SH-SY5Y (cell line): ENCODE measurements at regions not wholly inside any gene's neighbourhood (a gene's known extent, or its start where the extent isn't known, plus 50 kb on each side); places are given as distances from the start of the nearest gene placed in this dataset.
A peak's percentile ranks its signal among the peaks of the same experiment; 100 is the strongest.

Experiments used
- GATA2 ChIP-seq: IDR thresholded peaks from 2 replicates; pipeline ENCODE4 v1.6.1; 2011; ENCODE audit warnings: mild to moderate bottlenecking, low read depth, low read length
- GATA3 ChIP-seq: IDR thresholded peaks from 2 replicates; pipeline ENCODE4 v1.6.1; 2011; ENCODE audit warnings: low read depth, mild to moderate bottlenecking, low read length, moderate library complexity

- no peak for TF ChIP-seq GATA3
- TF ChIP-seq GATA2, result no peak
These were observed 146.7 kb upstream of the COL1A2 start for GRCh38 chr7:94247970-94248369.

- TF ChIP-seq GATA3, result no peak
- no peak for TF ChIP-seq GATA2
These were observed 145.1 kb upstream of the COL1A2 start for GRCh38 chr7:94249631-94250030.

- TF ChIP-seq GATA3 (no peak), GATA2 (no peak)
These were observed 144.6 kb upstream of the COL1A2 start for GRCh38 chr7:94250124-94250523.

- TF ChIP-seq GATA2, result peak; percentile 96
- TF ChIP-seq GATA3, result peak; percentile 86
These were observed 143.7 kb upstream of the COL1A2 start for GRCh38 chr7:94250987-94251386.

GRCh38 chr7:94252124-94252523 is 142.6 kb upstream of the COL1A2 start:
- no peak for TF ChIP-seq GATA2
- no peak for TF ChIP-seq GATA3

GRCh38 chr7:94252971-94253370 is 141.7 kb upstream of the COL1A2 start:
- TF ChIP-seq GATA2 (no peak), GATA3 (no peak)

GRCh38 chr7:94253686-94254085 is 141.0 kb upstream of the COL1A2 start:
- no peak for TF ChIP-seq GATA3
- no peak for TF ChIP-seq GATA2

- no peak for TF ChIP-seq GATA2
These were observed 136.0 kb upstream of the COL1A2 start for GRCh38 chr7:94258418-94259300.

- TF ChIP-seq GATA3 (no peak), GATA2 (no peak)
These were observed 133.6 kb upstream of the COL1A2 start for GRCh38 chr7:94261067-94261466.

- no peak for TF ChIP-seq GATA2
- TF ChIP-seq GATA3, result no peak
These were observed 129.9 kb upstream of the COL1A2 start for GRCh38 chr7:94264756-94265155.

GRCh38 chr7:94265456-94265855 is 129.2 kb upstream of the COL1A2 start:
- TF ChIP-seq GATA2 (no peak), GATA3 (no peak)

GRCh38 chr7:94266238-94266644 is 128.5 kb upstream of the COL1A2 start:
- TF ChIP-seq GATA3 (no peak), GATA2 (no peak)

GRCh38 chr7:94270772-94271171 is 123.9 kb upstream of the COL1A2 start:
- TF ChIP-seq GATA2, result no peak
- TF ChIP-seq GATA3, result no peak

GRCh38 chr7:94272821-94273583 is 121.7 kb upstream of the COL1A2 start:
- TF ChIP-seq GATA2, result no peak
- no peak for TF ChIP-seq GATA3

- TF ChIP-seq GATA2 (no peak), GATA3 (no peak)
These were observed 119.9 kb upstream of the COL1A2 start for GRCh38 chr7:94274828-94275227.

GRCh38 chr7:94276027-94276426 is 118.7 kb upstream of the COL1A2 start:
- TF ChIP-seq GATA3 (peak; percentile 92), GATA2 (peak; percentile 87)
